ENCODE measurements at regions not wholly inside any gene's neighbourhood (a gene's known extent, or its start where the extent isn't known, plus 50 kb on each side); places are given as distances from the start of the nearest gene placed in this dataset.
A peak's percentile ranks its signal among the peaks of the same experiment; 100 is the strongest.

- Histone ChIP-seq H3K4me1 (peaks cover 8% of the 10 kb centered on the region; the same call in 1 of the 2 replicates), H3K27me3 (no peaks in the 10 kb centered on the region), H3K36me3 (no peaks in the 10 kb centered on the region), H3K4me3 (ENCODE audit: low read depth, low read length) (no peak overlapping the region), H3K9me3 (no peaks in the 10 kb centered on the region)
- no peak for DNase-seq
- no peak for TF ChIP-seq CTCF (IDR thresholded peaks at IDR 0.05; ENCODE audit: low read depth, low read length)
Observed at GRCh38 chr13:65642301-65642700, 1587.8 kb downstream of the PCDH9 start.

GRCh38 chr13:65638572-65639168 is 1591.5 kb downstream of the PCDH9 start:
- TF ChIP-seq CTCF (IDR thresholded peaks at IDR 0.05; ENCODE audit: low read depth, low read length), result peak; percentile 85
- DNase-seq, result peak; percentile 40

GRCh38 chr13:65633806-65634205 is 1596.3 kb downstream of the PCDH9 start:
- no peak for DNase-seq
- Histone ChIP-seq H3K4me3 (ENCODE audit: low read depth, low read length) (no peak overlapping the region), H3K9me3 (no peaks in the 10 kb centered on the region), H3K4me1 (peaks cover 4% of the 10 kb centered on the region; the same call in 1 of the 2 replicates), H3K27me3 (no peaks in the 10 kb centered on the region), H3K36me3 (no peaks in the 10 kb centered on the region)
- TF ChIP-seq CTCF (IDR thresholded peaks at IDR 0.05; ENCODE audit: low read depth, low read length), result no peak

More at GRCh38 chr13:65638572-65639168, 1591.5 kb downstream of the PCDH9 start:
- Histone ChIP-seq H3K4me1 (peaks cover 4% of the 10 kb centered on the region; the same call in 1 of the 2 replicates), H3K9me3 (no peaks in the 10 kb centered on the region), H3K4me3 (ENCODE audit: low read depth, low read length) (no peak overlapping the region), H3K36me3 (no peaks in the 10 kb centered on the region), H3K27me3 (no peaks in the 10 kb centered on the region)

GRCh38 chr13:65631078-65631477 is 1599.1 kb downstream of the PCDH9 start:
- Histone ChIP-seq H3K36me3 (no peaks in the 10 kb centered on the region), H3K27me3 (no peaks in the 10 kb centered on the region), H3K4me1 (no peaks in the 10 kb centered on the region), H3K9me3 (no peaks in the 10 kb centered on the region), H3K4me3 (ENCODE audit: low read depth, low read length) (no peak overlapping the region)
- DNase-seq, result no peak
- TF ChIP-seq CTCF (IDR thresholded peaks at IDR 0.05; ENCODE audit: low read depth, low read length), result no peak

GRCh38 chr13:65629926-65630325 is 1600.2 kb downstream of the PCDH9 start:
- Histone ChIP-seq H3K36me3 (no peaks in the 10 kb centered on the region), H3K27me3 (no peaks in the 10 kb centered on the region), H3K4me1 (no peaks in the 10 kb centered on the region), H3K9me3 (no peaks in the 10 kb centered on the region; the same call in 1 of the 2 replicates), H3K4me3 (ENCODE audit: low read depth, low read length) (no peak overlapping the region)
- no peak for TF ChIP-seq CTCF (IDR thresholded peaks at IDR 0.05; ENCODE audit: low read depth, low read length)
- no peak for DNase-seq

GRCh38 chr13:65623148-65623547 is 1607.0 kb downstream of the PCDH9 start:
- H3K36me3 ChIP-seq, result no peaks in the 10 kb centered on the region
- H3K27me3 ChIP-seq, result no peaks in the 10 kb centered on the region
- no peaks in the 10 kb centered on the region for H3K4me1 ChIP-seq
- H3K9me3 ChIP-seq, result no peaks in the 10 kb centered on the region; the same call in 1 of the 2 replicates
- no peak overlapping the region for H3K4me3 ChIP-seq (ENCODE audit: low read depth, low read length)
- TF ChIP-seq CTCF (IDR thresholded peaks at IDR 0.05; ENCODE audit: low read depth, low read length), result no peak
- DNase-seq, result no peak

All from BE2C (cell line).